Keratinocyte (primary cell): ENCODE measurements at regions not wholly inside any gene's neighbourhood (a gene's known extent, or its start where the extent isn't known, plus 50 kb on each side); places are given as distances from the start of the nearest gene placed in this dataset.

Source experiments
- DNase-seq: peaks from one replicate; pipeline ENCODE4 v3.0.0-alpha.2; 2011; ENCODE audit warnings: low read depth, missing footprints, low spot score
- FAIRE-seq: peaks from 2 replicates; lab custom pipeline; 2011; peaks lifted over from hg19 to GRCh38; lab: Jason Lieb, UNC
- H2AFZ ChIP-seq: 2 replicates; pipeline ENCODE4 v1.6.0; 2012; ENCODE audit warnings: low read length, control low read depth, inconsistent platforms; ENCODE audit not compliant: control insufficient read depth
- H3K27ac ChIP-seq: 2 replicates; pipeline ENCODE4 v1.5.1; 2011; ENCODE audit warnings: low read length; ENCODE audit not compliant: control insufficient read depth, insufficient read depth
- H3K27me3 ChIP-seq: 3 replicates; pipeline ENCODE4 v1.6.0; 2011; ENCODE audit warnings: low read length; ENCODE audit not compliant: control insufficient read depth, insufficient read depth; ENCODE audit errors: extremely low read depth
- H3K36me3 ChIP-seq, 2 experiments: 2 replicates in 1 of 2; 3 replicates in 1 of 2; pipeline ENCODE4 v1.5.1; 2011; ENCODE audit warnings: low read length in 2 of 2, mild to moderate bottlenecking in 1 of 2; ENCODE audit not compliant: control insufficient read depth in 2 of 2, insufficient read depth in 2 of 2; ENCODE audit errors: extremely low read depth in 1 of 2
- H3K4me1 ChIP-seq: 3 replicates; pipeline ENCODE4 v1.5.1; 2011; ENCODE audit warnings: low read length; ENCODE audit not compliant: control insufficient read depth, insufficient read depth; ENCODE audit errors: extremely low read depth
- H3K4me2 ChIP-seq: 3 replicates; pipeline ENCODE4 v1.6.0; 2011; ENCODE audit warnings: low read depth, low read length; ENCODE audit not compliant: control insufficient read depth, insufficient read depth; ENCODE audit errors: extremely low read depth
- H3K4me3 ChIP-seq, 3 experiments: fragments of 200-600 bp in 1 of 3; sonication (generic) in 1 of 3; 2 replicates in 2 of 3; 3 replicates in 1 of 3; pipeline ENCODE4 v1.5.1; 2011 to 2016; ENCODE audit warnings: low read length in 3 of 3, mild to moderate bottlenecking in 3 of 3, control low read depth in 2 of 3, inconsistent platforms in 1 of 3, low read depth in 1 of 3, mixed read lengths in 1 of 3, mixed run types in 1 of 3, moderate library complexity in 1 of 3; ENCODE audit not compliant: control insufficient read depth in 2 of 3, insufficient read depth in 2 of 3; ENCODE audit errors: extremely low read depth in 1 of 3
- H3K79me2 ChIP-seq: 2 replicates; pipeline ENCODE4 v1.6.0; 2012; ENCODE audit warnings: low read length; ENCODE audit not compliant: control insufficient read depth, insufficient read depth
- H3K9ac ChIP-seq: 3 replicates; pipeline ENCODE4 v1.6.0; 2011; ENCODE audit warnings: low read length; ENCODE audit not compliant: control insufficient read depth, insufficient read depth; ENCODE audit errors: extremely low read depth
- H3K9me1 ChIP-seq: 3 replicates; pipeline ENCODE4 v1.6.0; 2011; ENCODE audit warnings: low read length; ENCODE audit not compliant: control insufficient read depth, insufficient read depth; ENCODE audit errors: extremely low read depth
- H3K9me3 ChIP-seq: 2 replicates; pipeline ENCODE4 v1.5.1; 2012; ENCODE audit warnings: low read depth, low read length; ENCODE audit not compliant: control insufficient read depth
- H4K20me1 ChIP-seq: 3 replicates; pipeline ENCODE4 v1.6.0; 2011; ENCODE audit warnings: low read length; ENCODE audit not compliant: control insufficient read depth, insufficient read depth; ENCODE audit errors: extremely low read depth
- EZH2 ChIP-seq: IDR thresholded peaks from one replicate; pipeline ENCODE4 v1.6.1; 2012; ENCODE audit warnings: inconsistent platforms, mild to moderate bottlenecking, low read length, moderate library complexity
- dilution Hi-C: fragments of 300-500 bp; cut with MboI; formaldehyde crosslinking; loops from one replicate; pipeline ENCODE4 v1.7.0; 2020; ENCODE audit warnings: low sequenced_read_pairs; ENCODE audit not compliant: extremely low pct_ligation_motif_present
- TF ChIP-seq, protein P1 (sequence below), 3 experiments: IDR thresholded peaks in 1 of 3; conservative IDR thresholded peaks in 1 of 3; optimal IDR thresholded peaks in 1 of 3; 2 replicates in 2 of 3; 3 replicates in 1 of 3; pipeline versions ENCODE3 to v1.5.1; 2011; ENCODE audit warnings: low read length in 3 of 3, mild to moderate bottlenecking in 3 of 3, moderate library complexity in 2 of 3, control low read depth in 1 of 3, inconsistent platforms in 1 of 3; ENCODE audit not compliant: insufficient read depth in 2 of 3; ENCODE audit errors: extremely low read depth in 1 of 3

DNA sequence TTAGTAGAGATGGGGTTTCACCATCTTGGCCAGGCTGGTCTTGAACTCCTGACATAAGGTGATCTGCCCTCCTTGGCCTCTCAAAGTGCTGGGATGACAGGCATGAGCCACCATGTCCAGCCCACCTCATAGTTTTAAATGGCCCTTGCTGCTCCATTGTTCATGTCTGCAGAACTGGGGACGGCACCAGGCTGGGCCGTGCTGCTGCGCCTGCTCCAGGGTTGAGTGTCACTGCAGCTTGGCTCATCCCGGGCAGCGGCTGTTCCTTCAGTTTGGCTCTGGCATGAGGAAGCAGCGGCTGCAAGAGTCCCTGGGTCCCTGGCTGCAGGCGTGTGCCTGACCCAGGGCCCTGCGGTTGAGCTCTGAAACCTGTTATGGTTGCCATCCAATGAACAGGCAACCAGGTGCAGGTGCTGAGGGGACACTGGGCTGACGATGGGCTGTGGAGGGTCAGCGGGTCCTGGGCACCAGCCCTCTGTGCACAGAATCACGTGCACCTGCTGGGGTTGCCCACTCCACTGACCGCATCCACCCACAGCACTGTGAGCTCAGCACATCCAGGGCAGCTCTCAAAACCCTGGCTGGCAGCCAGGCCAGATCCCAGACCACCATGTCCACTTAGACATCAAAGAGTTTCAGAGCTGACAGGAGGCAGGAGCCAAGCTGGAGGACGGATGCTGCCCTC lies 70.2 kb upstream of the PPP2R2D start:
- H3K27me3 ChIP-seq: no peaks in the 10 kb centered on the region
- H3K79me2 ChIP-seq: no peaks in the 10 kb centered on the region
- H3K4me2 ChIP-seq: no peak overlapping the region

DNA sequence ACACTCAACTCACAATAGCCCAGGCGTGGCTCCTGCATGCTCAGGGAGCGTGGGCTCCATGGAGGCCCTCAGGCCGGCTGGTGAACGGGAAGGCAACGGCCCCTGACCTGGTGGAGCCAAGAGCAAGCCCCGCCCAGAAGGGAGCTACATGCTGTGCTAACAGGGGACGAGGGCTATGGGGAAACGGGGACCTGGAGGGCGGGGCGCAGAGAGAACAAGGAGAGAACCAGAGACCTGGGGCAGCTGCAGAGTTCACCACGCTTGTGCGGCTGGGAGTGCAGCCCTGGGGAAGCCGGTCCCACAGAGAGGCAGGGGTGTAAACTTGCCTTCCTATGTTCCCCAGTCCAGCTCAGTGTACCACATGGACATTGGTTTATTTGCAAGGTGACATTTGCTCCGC lies 69.2 kb upstream of the PPP2R2D start:
- H3K9me1 ChIP-seq: no peaks in the 10 kb centered on the region
- no peak overlapping the region for H3K27ac ChIP-seq
- no peak overlapping the region for H3K4me2 ChIP-seq
- H3K36me3 ChIP-seq: no peaks in the 10 kb centered on the region
- DNase-seq: no peak
- no peak for FAIRE-seq
- no peak overlapping the region for H2AFZ ChIP-seq
- no peaks in the 10 kb centered on the region for H3K4me1 ChIP-seq
- H3K4me3 ChIP-seq: no peak overlapping the region
- H3K9ac ChIP-seq: no peak overlapping the region
- no peaks in the 10 kb centered on the region for H4K20me1 ChIP-seq
- dilution Hi-C loops: no loop called here
- no peaks in the 10 kb centered on the region for H3K27me3 ChIP-seq
- H3K9me3 ChIP-seq: peaks cover 2% of the 10 kb centered on the region
- H3K79me2 ChIP-seq: no peaks in the 10 kb centered on the region
- TF ChIP-seq EZH2: no peak
- TF ChIP-seq, protein P1, sequence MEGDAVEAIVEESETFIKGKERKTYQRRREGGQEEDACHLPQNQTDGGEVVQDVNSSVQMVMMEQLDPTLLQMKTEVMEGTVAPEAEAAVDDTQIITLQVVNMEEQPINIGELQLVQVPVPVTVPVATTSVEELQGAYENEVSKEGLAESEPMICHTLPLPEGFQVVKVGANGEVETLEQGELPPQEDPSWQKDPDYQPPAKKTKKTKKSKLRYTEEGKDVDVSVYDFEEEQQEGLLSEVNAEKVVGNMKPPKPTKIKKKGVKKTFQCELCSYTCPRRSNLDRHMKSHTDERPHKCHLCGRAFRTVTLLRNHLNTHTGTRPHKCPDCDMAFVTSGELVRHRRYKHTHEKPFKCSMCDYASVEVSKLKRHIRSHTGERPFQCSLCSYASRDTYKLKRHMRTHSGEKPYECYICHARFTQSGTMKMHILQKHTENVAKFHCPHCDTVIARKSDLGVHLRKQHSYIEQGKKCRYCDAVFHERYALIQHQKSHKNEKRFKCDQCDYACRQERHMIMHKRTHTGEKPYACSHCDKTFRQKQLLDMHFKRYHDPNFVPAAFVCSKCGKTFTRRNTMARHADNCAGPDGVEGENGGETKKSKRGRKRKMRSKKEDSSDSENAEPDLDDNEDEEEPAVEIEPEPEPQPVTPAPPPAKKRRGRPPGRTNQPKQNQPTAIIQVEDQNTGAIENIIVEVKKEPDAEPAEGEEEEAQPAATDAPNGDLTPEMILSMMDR (optimal IDR thresholded peaks at IDR 0.05 in 1 of 3, IDR thresholded peaks at IDR 0.05 in 1 of 3, conservative IDR thresholded peaks at IDR 0.05 in 1 of 3; ENCODE audit: extremely low read depth in 1 of 3, insufficient read depth in 2 of 3, low read length in 3 of 3): no peak

More for the DNA sequence above, 70.2 kb upstream of the PPP2R2D start:
- dilution Hi-C loops: no loop called here
- no peak overlapping the region for H3K9ac ChIP-seq
- TF ChIP-seq, protein P1 (optimal IDR thresholded peaks at IDR 0.05 in 1 of 3, IDR thresholded peaks at IDR 0.05 in 1 of 3, conservative IDR thresholded peaks at IDR 0.05 in 1 of 3; ENCODE audit: extremely low read depth in 1 of 3, insufficient read depth in 2 of 3, low read length in 3 of 3): no peak
- no peak for TF ChIP-seq EZH2
- H4K20me1 ChIP-seq: no peaks in the 10 kb centered on the region
- H3K4me3 ChIP-seq: no peak overlapping the region
- no peak overlapping the region for H3K27ac ChIP-seq
- FAIRE-seq (no peak), DNase-seq (no peak)
- no peak overlapping the region for H2AFZ ChIP-seq
- H3K4me1 ChIP-seq: no peaks in the 10 kb centered on the region
- no peaks in the 10 kb centered on the region for H3K9me1 ChIP-seq
- H3K9me3 ChIP-seq: peaks cover 2% of the 10 kb centered on the region
- no peaks in the 10 kb centered on the region for H3K36me3 ChIP-seq
